H1 (cell line): ENCODE measurements at regions not wholly inside any gene's neighbourhood (a gene's known extent, or its start where the extent isn't known, plus 50 kb on each side); places are given as distances from the start of the nearest gene placed in this dataset.

Experiments used
- CTCF ChIA-PET: fragments of 300-600 bp; sonication (Branson Sonifier 250); formaldehyde crosslinking; loops from one replicate; lab custom pipeline; 2021; ENCODE audit not compliant: partially characterized antibody; lab: Charles Lee
- POLR2A ChIA-PET: fragments of 300-600 bp; sonication (Branson Sonifier 250); formaldehyde crosslinking; loops from one replicate; lab custom pipeline; 2021; ENCODE audit warnings: inconsistent platforms; ENCODE audit not compliant: partially characterized antibody; lab: Charles Lee
- DNase-seq, 2 experiments: peaks; one replicate each; pipeline versions ENCODE4 v3.0.0 to v3.0.0-alpha.2; 2010 to 2022; ENCODE audit warnings: low spot score in 2 of 2, low read depth in 1 of 2, mixed read lengths in 1 of 2
- FAIRE-seq: peaks from 2 replicates; lab custom pipeline; 2011; peaks lifted over from hg19 to GRCh38; lab: Jason Lieb, UNC
- H2AFZ ChIP-seq: 2 replicates; pipeline ENCODE4 v1.8.1; 2012; ENCODE audit warnings: low read length, inconsistent platforms
- H2AK5ac ChIP-seq: 2 replicates; pipeline ENCODE4 v1.6.1; 2013; ENCODE audit warnings: low read depth, low read length
- H2BK120ac ChIP-seq: replicated peaks from 2 replicates; pipeline ENCODE3; 2013; ENCODE audit warnings: low read depth, low read length, inconsistent platforms
- H2BK12ac ChIP-seq: 2 replicates; pipeline ENCODE4 v1.6.1; 2013; ENCODE audit warnings: low read depth, low read length
- H2BK15ac ChIP-seq: 2 replicates; pipeline ENCODE4 v1.6.1; 2013; ENCODE audit warnings: low read length
- H2BK20ac ChIP-seq: 2 replicates; pipeline ENCODE4 v1.6.1; 2013; ENCODE audit warnings: low read length
- H2BK5ac ChIP-seq: 2 replicates; pipeline ENCODE4 v1.6.1; 2013; ENCODE audit warnings: low read depth, low read length
- H3K14ac ChIP-seq: 2 replicates; pipeline ENCODE4 v1.6.1; 2013; ENCODE audit warnings: inconsistent platforms; ENCODE audit not compliant: insufficient read length
- H3K18ac ChIP-seq: 2 replicates; pipeline ENCODE4 v1.6.1; 2013; ENCODE audit warnings: low read length; ENCODE audit errors: extremely low read depth
- H3K23ac ChIP-seq: 2 replicates; pipeline ENCODE4 v1.6.1; 2013; ENCODE audit warnings: inconsistent platforms; ENCODE audit not compliant: insufficient read length
- H3K23me2 ChIP-seq: 2 replicates; pipeline ENCODE4 v1.6.1; 2013; ENCODE audit warnings: low read depth, low read length
- H3K27ac ChIP-seq: 2 replicates; pipeline ENCODE4 v1.6.1; 2011; ENCODE audit warnings: low read depth, low read length, inconsistent platforms
- H3K27me3 ChIP-seq, 4 experiments: replicated peaks in 1 of 4; 1 replicate in 1 of 4; 2 replicates in 3 of 4; pipeline versions ENCODE4 v1.6.1 to v1.8.1; 2011 to 2013; ENCODE audit warnings: low read length in 3 of 4, mild to moderate bottlenecking in 3 of 4, inconsistent platforms in 2 of 4, mixed read lengths in 2 of 4, moderate library complexity in 1 of 4; ENCODE audit not compliant: control insufficient read depth in 3 of 4, insufficient read depth in 3 of 4; ENCODE audit errors: extremely low read depth in 1 of 4
- H3K36me3 ChIP-seq, 4 experiments: 2 replicates each; pipeline versions ENCODE4 v1.6.1 to v1.8.1; 2011 to 2013; ENCODE audit warnings: mild to moderate bottlenecking in 4 of 4, low read length in 3 of 4, moderate library complexity in 2 of 4, control low read depth in 1 of 4, inconsistent platforms in 1 of 4; ENCODE audit not compliant: insufficient read depth in 4 of 4, control insufficient read depth in 2 of 4
- H3K4ac ChIP-seq: replicated peaks from 2 replicates; pipeline ENCODE3; 2013; ENCODE audit warnings: low read length, low read depth, mixed read lengths, inconsistent platforms; ENCODE audit not compliant: insufficient read length
- H3K4me1 ChIP-seq, 4 experiments: replicated peaks in 1 of 4; 1 replicate in 1 of 4; 2 replicates in 3 of 4; pipeline versions ENCODE4 v1.6.1 to v1.8.1; 2011 to 2013; ENCODE audit warnings: low read length in 3 of 4, inconsistent platforms in 2 of 4, mixed read lengths in 1 of 4; ENCODE audit not compliant: insufficient read depth in 4 of 4, control insufficient read depth in 3 of 4
- H3K4me2 ChIP-seq, 2 experiments: 2 replicates each; pipeline versions ENCODE4 v1.6.1 to v1.8.1; 2011 to 2013; ENCODE audit warnings: low read depth in 2 of 2, low read length in 2 of 2, control low read depth in 1 of 2, inconsistent platforms in 1 of 2, mild to moderate bottlenecking in 1 of 2; ENCODE audit not compliant: insufficient read depth in 1 of 2
- H3K4me3 ChIP-seq, 4 experiments: fragments of 200-600, 300-600 bp in 1 of 4; sonication (generic), shearing (Covaris generic), sonication (Bioruptor Twin) in 1 of 4; 2 replicates each; pipeline versions ENCODE4 v1.5.1 to v1.8.1; 2011 to 2016; ENCODE audit warnings: low read length in 4 of 4, low read depth in 3 of 4, control low read depth in 2 of 4, inconsistent platforms in 2 of 4, mild to moderate bottlenecking in 2 of 4, mixed read lengths in 1 of 4, moderate library complexity in 1 of 4; ENCODE audit not compliant: insufficient read depth in 2 of 4; ENCODE audit errors: extremely low read depth in 1 of 4
- H3K56ac ChIP-seq: replicated peaks from 2 replicates; pipeline ENCODE3; 2013; ENCODE audit warnings: low read depth, mild to moderate bottlenecking, mixed read lengths, low read length, inconsistent platforms; ENCODE audit not compliant: insufficient read length
- H3K79me1 ChIP-seq: 2 replicates; pipeline ENCODE4 v1.6.1; 2013; ENCODE audit warnings: low read depth, low read length, control low read depth
- H3K79me2 ChIP-seq, 2 experiments: 2 replicates each; pipeline versions ENCODE4 v1.6.1 to v1.8.1; 2012 to 2013; ENCODE audit warnings: low read length in 2 of 2, mild to moderate bottlenecking in 2 of 2, inconsistent platforms in 1 of 2; ENCODE audit not compliant: insufficient read depth in 2 of 2, control insufficient read depth in 1 of 2
- H3K9ac ChIP-seq, 4 experiments: replicated peaks in 1 of 4; 1 replicate in 1 of 4; 2 replicates in 3 of 4; pipeline versions ENCODE4 v1.6.1 to v1.8.1; 2011 to 2013; ENCODE audit warnings: low read depth in 3 of 4, low read length in 3 of 4, control low read depth in 2 of 4, mild to moderate bottlenecking in 2 of 4, moderate library complexity in 2 of 4, inconsistent platforms in 1 of 4; ENCODE audit errors: extremely low read depth in 1 of 4
- H3K9me3 ChIP-seq, 2 experiments: 2 replicates each; pipeline versions ENCODE4 v1.6.1 to v1.8.1; 2012 to 2013; ENCODE audit warnings: mild to moderate bottlenecking in 2 of 2, moderate library complexity in 2 of 2, control low read depth in 1 of 2, inconsistent platforms in 1 of 2, low read depth in 1 of 2, low read length in 1 of 2, mixed read lengths in 1 of 2; ENCODE audit not compliant: insufficient read depth in 2 of 2
- H4K20me1 ChIP-seq, 2 experiments: replicated peaks in 1 of 2; 2 replicates each; pipeline versions ENCODE3 to v1.8.1; 2011 to 2013; ENCODE audit warnings: inconsistent platforms in 2 of 2, low read length in 2 of 2, mild to moderate bottlenecking in 1 of 2; ENCODE audit not compliant: insufficient read depth in 2 of 2, control insufficient read depth in 1 of 2
- H4K5ac ChIP-seq: 2 replicates; pipeline ENCODE4 v1.6.1; 2013; ENCODE audit warnings: low read length, low read depth, mixed read lengths, inconsistent platforms; ENCODE audit not compliant: insufficient read length
- H4K8ac ChIP-seq: 2 replicates; pipeline ENCODE4 v1.8.0; 2013; ENCODE audit warnings: mild to moderate bottlenecking, moderate library complexity, low read length, inconsistent platforms; ENCODE audit not compliant: insufficient read depth; ENCODE audit errors: extremely low read depth
- H4K91ac ChIP-seq: replicated peaks from 2 replicates; pipeline ENCODE3; 2013; ENCODE audit warnings: low read length, mixed read lengths, inconsistent platforms; ENCODE audit not compliant: insufficient read length
- CHD2 ChIP-seq: IDR thresholded peaks from 2 replicates; pipeline ENCODE4 v1.6.1; 2012; ENCODE audit warnings: low read length, improper control_type of control experiment
- CTBP2 ChIP-seq: IDR thresholded peaks from 2 replicates; pipeline ENCODE4 v1.7.0; 2011; ENCODE audit warnings: borderline replicate concordance, mild to moderate bottlenecking, moderate library complexity, mixed read lengths, low read length; ENCODE audit not compliant: insufficient read depth, insufficient read length
- EP300 ChIP-seq, 2 experiments: IDR thresholded peaks; 1 replicate in 1 of 2; 2 replicates in 1 of 2; pipeline ENCODE4 v1.6.1; 2011 to 2012; ENCODE audit warnings: low read depth in 2 of 2, low read length in 2 of 2, mild to moderate bottlenecking in 2 of 2, borderline replicate concordance in 1 of 2, inconsistent platforms in 1 of 2, moderate library complexity in 1 of 2
- EZH2 ChIP-seq: fragments of 200-600 bp; sonication (generic); IDR thresholded peaks from 2 replicates; pipeline ENCODE4 v1.7.1; 2012; ENCODE audit warnings: low read depth, mild to moderate bottlenecking, moderate library complexity, low read length, inconsistent platforms; ENCODE audit not compliant: severe bottlenecking
- HDAC2 ChIP-seq, 2 experiments: fragments of 300-600 bp in 1 of 2; sonication (generic) in 1 of 2; IDR thresholded peaks; 2 replicates each; pipeline ENCODE4 v1.6.1; 2011 to 2012; ENCODE audit warnings: low read depth in 2 of 2, low read length in 2 of 2, mild to moderate bottlenecking in 2 of 2, moderate library complexity in 2 of 2, borderline replicate concordance in 1 of 2, inconsistent platforms in 1 of 2
- JUN ChIP-seq: IDR thresholded peaks from 2 replicates; pipeline ENCODE4 v1.6.1; 2011; ENCODE audit warnings: low read depth, mild to moderate bottlenecking, improper control_type of control experiment, low read length
- JUND ChIP-seq: IDR thresholded peaks from 2 replicates; pipeline ENCODE4 v1.6.1; 2011; ENCODE audit warnings: mild to moderate bottlenecking, improper control_type of control experiment, low read length
- NANOG ChIP-seq: IDR thresholded peaks from 2 replicates; pipeline ENCODE4 v1.6.1; 2011; ENCODE audit warnings: low read length, low read depth, mild to moderate bottlenecking, inconsistent platforms; ENCODE audit not compliant: insufficient read depth, poor library complexity, severe bottlenecking
- TAF7 ChIP-seq: optimal IDR thresholded peaks from 2 replicates; pipeline ENCODE3; 2011; ENCODE audit warnings: low read depth, mild to moderate bottlenecking, inconsistent platforms, low read length, moderate library complexity, borderline replicate concordance
- WGBS, 2 experiments: shearing (Covaris generic) in 1 of 2; methylation state at CpG; one replicate each; pipeline versions ENCODE4 v1.1.6 to v1.1.7; 2013 to 2015; ENCODE audit warnings: low lambda C conversion rate in 2 of 2, mixed read lengths in 2 of 2, inconsistent platforms in 1 of 2, low coverage in 1 of 2, missing lambda C conversion rate in 1 of 2; ENCODE audit not compliant: insufficient replicate concordance in 2 of 2, insufficient coverage in 1 of 2, insufficient read length in 1 of 2; ENCODE audit errors: extremely low coverage in 1 of 2, missing lambda C conversion rate in 1 of 2; 5-methylcytosine and 5-hydroxymethylcytosine counted together
- TF ChIP-seq, protein P1 (sequence below): IDR thresholded peaks from 2 replicates; pipeline ENCODE4 v1.6.1; 2012; ENCODE audit warnings: low read length, inconsistent platforms
- TF ChIP-seq, protein P2 (sequence below): IDR thresholded peaks from 2 replicates; pipeline ENCODE4 v1.6.1; 2012; ENCODE audit warnings: inconsistent platforms

DNA sequence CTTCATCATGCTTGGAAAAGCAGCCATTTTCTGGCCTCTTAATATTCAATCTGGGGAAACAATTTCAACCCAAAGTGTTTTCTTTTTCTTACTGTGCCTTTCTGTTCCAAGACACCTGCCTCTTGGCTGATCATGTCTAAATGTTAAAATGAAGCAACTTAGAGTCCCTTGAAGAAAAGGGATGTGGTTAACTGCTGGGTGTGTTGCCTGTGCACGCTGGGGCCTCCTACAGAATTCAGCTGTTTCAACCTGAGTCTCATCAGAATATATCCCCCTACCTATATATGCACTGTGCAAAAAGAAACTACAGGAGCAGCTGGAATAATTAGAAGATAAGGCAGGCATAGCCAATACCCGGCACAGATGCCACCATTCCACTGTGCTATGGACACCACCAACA, 222.0 kb downstream of the OMA1 start:
- H3K23me2 ChIP-seq = no peaks in the 10 kb centered on the region
- H3K27me3 ChIP-seq = no peaks in the 10 kb centered on the region
- H4K20me1 ChIP-seq = no peaks in the 10 kb centered on the region
- H2AFZ ChIP-seq = no peak overlapping the region
- H3K4ac ChIP-seq = no peak overlapping the region
- no peak for FAIRE-seq
- no peak overlapping the region for H3K4me3 ChIP-seq
- ChIA-PET POLR2A (interaction anchor here (0.6 kb wide), 1 partner anchor 376 kb away, joined by 4 read pairs; no protein-coding TSS in a partner anchor), CTCF (interaction anchor here (1.0 to 1.5 kb wide), 3 partner anchors 16 to 75 kb away, joined by 3 to 5 read pairs (median 4); no protein-coding TSS in a partner anchor)
- no peak overlapping the region for H4K91ac ChIP-seq
- peaks cover 16 to 18% of the 10 kb centered on the region in 2 experiments for H3K9me3 ChIP-seq
- no peak for DNase-seq
- no peak overlapping the region for H3K9ac ChIP-seq
- H2BK120ac ChIP-seq = no peak overlapping the region
- no peak overlapping the region for H4K5ac ChIP-seq
- H3K14ac ChIP-seq = no peak overlapping the region
- no peak overlapping the region for H4K8ac ChIP-seq
- 100% methylated on average over 2 of the region's 2 CpGs; no CpG with 5 or more reads in 1 of the 2 experiments for WGBS, 2 experiments
- H3K4me1 ChIP-seq = no peaks in the 10 kb centered on the region; a peak in 1 of 7 replicates
- H3K36me3 ChIP-seq = no peaks in the 10 kb centered on the region
- no peak overlapping the region for H3K56ac ChIP-seq
- H3K79me2 ChIP-seq = no peaks in the 10 kb centered on the region
- H2BK15ac ChIP-seq = no peak overlapping the region
- no peak overlapping the region for H2AK5ac ChIP-seq
- H2BK5ac ChIP-seq = no peak overlapping the region
- H2BK20ac ChIP-seq = no peak overlapping the region
- H3K79me1 ChIP-seq = no peaks in the 10 kb centered on the region
- no peak overlapping the region for H3K18ac ChIP-seq
- H3K4me2 ChIP-seq = no peak overlapping the region
- no peak overlapping the region for H2BK12ac ChIP-seq
- H3K27ac ChIP-seq = no peak overlapping the region
- H3K23ac ChIP-seq = no peak overlapping the region
- TF ChIP-seq, protein P1, sequence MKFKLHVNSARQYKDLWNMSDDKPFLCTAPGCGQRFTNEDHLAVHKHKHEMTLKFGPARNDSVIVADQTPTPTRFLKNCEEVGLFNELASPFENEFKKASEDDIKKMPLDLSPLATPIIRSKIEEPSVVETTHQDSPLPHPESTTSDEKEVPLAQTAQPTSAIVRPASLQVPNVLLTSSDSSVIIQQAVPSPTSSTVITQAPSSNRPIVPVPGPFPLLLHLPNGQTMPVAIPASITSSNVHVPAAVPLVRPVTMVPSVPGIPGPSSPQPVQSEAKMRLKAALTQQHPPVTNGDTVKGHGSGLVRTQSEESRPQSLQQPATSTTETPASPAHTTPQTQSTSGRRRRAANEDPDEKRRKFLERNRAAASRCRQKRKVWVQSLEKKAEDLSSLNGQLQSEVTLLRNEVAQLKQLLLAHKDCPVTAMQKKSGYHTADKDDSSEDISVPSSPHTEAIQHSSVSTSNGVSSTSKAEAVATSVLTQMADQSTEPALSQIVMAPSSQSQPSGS = no peak
- TF ChIP-seq JUN (no peak), EZH2 (no peak), CHD2 (no peak), TAF7 (no peak), JUND (no peak), EP300 (IDR thresholded peaks at IDR 0.05; ENCODE audit: borderline replicate concordance in 1 of 2, low read depth in 2 of 2, low read length in 2 of 2) (no peak), CTBP2 (no peak), HDAC2 (IDR thresholded peaks at IDR 0.05; ENCODE audit: borderline replicate concordance in 1 of 2, low read depth in 2 of 2, low read length in 2 of 2) (no peak), NANOG (no peak)
- TF ChIP-seq, protein P2, sequence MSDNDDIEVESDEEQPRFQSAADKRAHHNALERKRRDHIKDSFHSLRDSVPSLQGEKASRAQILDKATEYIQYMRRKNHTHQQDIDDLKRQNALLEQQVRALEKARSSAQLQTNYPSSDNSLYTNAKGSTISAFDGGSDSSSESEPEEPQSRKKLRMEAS = no peak
